ENCODE measurements at regions not wholly inside any gene's neighbourhood (a gene's known extent, or its start where the extent isn't known, plus 50 kb on each side); places are given as distances from the start of the nearest gene placed in this dataset.

GRCh38 chr6:44500074-44500473 is 112.6 kb downstream of the CDC5L start:
- ATAC-seq (no peak), DNase-seq (no peak)
- no peak overlapping the region for H3K27ac Mint-ChIP-seq
- H3K9me3 ChIP-seq (ENCODE audit: control insufficient read depth, low read length, poor library complexity, severe bottlenecking): no peaks in the 10 kb centered on the region
- H3K4me3 Mint-ChIP-seq: no peak overlapping the region
- H3K27me3 Mint-ChIP-seq: peaks cover 20% of the 10 kb centered on the region
- no peaks in the 10 kb centered on the region for H3K36me3 Mint-ChIP-seq (ENCODE audit: low read depth)
- no peaks in the 10 kb centered on the region for H3K4me1 Mint-ChIP-seq

- ATAC-seq: no peak
- Mint-ChIP-seq H3K27ac (no peak overlapping the region), H3K4me3 (no peak overlapping the region), H3K36me3 (ENCODE audit: low read depth) (peaks cover 2% of the 10 kb centered on the region), H3K4me1 (no peaks in the 10 kb centered on the region), H3K27me3 (peaks cover 12% of the 10 kb centered on the region)
- no peaks in the 10 kb centered on the region for H3K9me3 ChIP-seq (ENCODE audit: control insufficient read depth, low read length, poor library complexity, severe bottlenecking)
- no peak for DNase-seq
These were observed 116.0 kb downstream of the CDC5L start for GRCh38 chr6:44503471-44503870.

- no peak for DNase-seq
- Mint-ChIP-seq H3K36me3 (ENCODE audit: low read depth) (peaks cover 2% of the 10 kb centered on the region), H3K27me3 (peaks cover 12% of the 10 kb centered on the region), H3K4me1 (no peaks in the 10 kb centered on the region), H3K4me3 (no peak overlapping the region), H3K27ac (no peak overlapping the region)
- ATAC-seq: no peak
- H3K9me3 ChIP-seq (ENCODE audit: control insufficient read depth, low read length, poor library complexity, severe bottlenecking): no peaks in the 10 kb centered on the region
These were observed 116.8 kb downstream of the CDC5L start for GRCh38 chr6:44504301-44504791.

- no peaks in the 10 kb centered on the region for H3K4me1 Mint-ChIP-seq
- H3K36me3 Mint-ChIP-seq (ENCODE audit: low read depth): peaks cover 2% of the 10 kb centered on the region
- no peaks in the 10 kb centered on the region for H3K9me3 ChIP-seq (ENCODE audit: control insufficient read depth, low read length, poor library complexity, severe bottlenecking)
- DNase-seq (no peak), ATAC-seq (no peak)
- H3K27me3 Mint-ChIP-seq: peaks cover 12% of the 10 kb centered on the region
- no peak overlapping the region for H3K27ac Mint-ChIP-seq
- no peak overlapping the region for H3K4me3 Mint-ChIP-seq
These were observed 118.2 kb downstream of the CDC5L start for GRCh38 chr6:44505751-44506150.

GRCh38 chr6:44507014-44507413 is 119.5 kb downstream of the CDC5L start:
- no peak for DNase-seq
- H3K4me3 Mint-ChIP-seq: no peak overlapping the region
- no peaks in the 10 kb centered on the region for H3K4me1 Mint-ChIP-seq
- peaks cover 5% of the 10 kb centered on the region for H3K27me3 Mint-ChIP-seq
- H3K36me3 Mint-ChIP-seq (ENCODE audit: low read depth): peaks cover 2% of the 10 kb centered on the region
- H3K27ac Mint-ChIP-seq: no peak overlapping the region
- ATAC-seq: no peak
- H3K9me3 ChIP-seq (ENCODE audit: control insufficient read depth, low read length, poor library complexity, severe bottlenecking): no peaks in the 10 kb centered on the region

GRCh38 chr6:44508646-44509045 is 121.1 kb downstream of the CDC5L start:
- H3K9me3 ChIP-seq (ENCODE audit: control insufficient read depth, low read length, poor library complexity, severe bottlenecking): no peaks in the 10 kb centered on the region
- no peaks in the 10 kb centered on the region for H3K4me1 Mint-ChIP-seq
- no peak for ATAC-seq
- no peak overlapping the region for H3K4me3 Mint-ChIP-seq
- H3K27ac Mint-ChIP-seq: no peak overlapping the region
- peaks cover 2% of the 10 kb centered on the region for H3K36me3 Mint-ChIP-seq (ENCODE audit: low read depth)
- H3K27me3 Mint-ChIP-seq: peaks cover 5% of the 10 kb centered on the region
- DNase-seq: no peak

- ATAC-seq: no peak
- no peaks in the 10 kb centered on the region for H3K27me3 Mint-ChIP-seq
- H3K4me3 Mint-ChIP-seq: no peak overlapping the region
- no peaks in the 10 kb centered on the region for H3K9me3 ChIP-seq (ENCODE audit: control insufficient read depth, low read length, poor library complexity, severe bottlenecking)
- peaks cover 2% of the 10 kb centered on the region for H3K36me3 Mint-ChIP-seq (ENCODE audit: low read depth)
- no peak for DNase-seq
- H3K4me1 Mint-ChIP-seq: no peaks in the 10 kb centered on the region
- no peak overlapping the region for H3K27ac Mint-ChIP-seq
These were observed 123.6 kb downstream of the CDC5L start for GRCh38 chr6:44511126-44511525.

GRCh38 chr6:44512868-44513741 is 125.6 kb downstream of the CDC5L start:
- Mint-ChIP-seq H3K27ac (no peak overlapping the region), H3K4me1 (no peaks in the 10 kb centered on the region), H3K4me3 (no peak overlapping the region), H3K36me3 (ENCODE audit: low read depth) (no peaks in the 10 kb centered on the region), H3K27me3 (no peaks in the 10 kb centered on the region)
- no peaks in the 10 kb centered on the region for H3K9me3 ChIP-seq (ENCODE audit: control insufficient read depth, low read length, poor library complexity, severe bottlenecking)
- DNase-seq (no peak), ATAC-seq (no peak)

GRCh38 chr6:44514085-44514484 is 126.6 kb downstream of the CDC5L start:
- no peak overlapping the region for H3K4me3 Mint-ChIP-seq
- no peak overlapping the region for H3K27ac Mint-ChIP-seq
- H3K27me3 Mint-ChIP-seq: no peaks in the 10 kb centered on the region
- H3K4me1 Mint-ChIP-seq: no peaks in the 10 kb centered on the region
- ATAC-seq (no peak), DNase-seq (no peak)
- no peaks in the 10 kb centered on the region for H3K36me3 Mint-ChIP-seq (ENCODE audit: low read depth)
- H3K9me3 ChIP-seq (ENCODE audit: control insufficient read depth, low read length, poor library complexity, severe bottlenecking): no peaks in the 10 kb centered on the region

- H3K36me3 Mint-ChIP-seq (ENCODE audit: low read depth): no peaks in the 10 kb centered on the region
These were observed 127.2 kb downstream of the CDC5L start for GRCh38 chr6:44514576-44515193.

GRCh38 chr6:44522871-44523270 is 135.4 kb downstream of the CDC5L start:
- Mint-ChIP-seq H3K27ac (no peak overlapping the region), H3K36me3 (ENCODE audit: low read depth) (no peaks in the 10 kb centered on the region), H3K4me3 (no peak overlapping the region), H3K27me3 (peaks cover 11% of the 10 kb centered on the region), H3K4me1 (peaks cover 6% of the 10 kb centered on the region)
- DNase-seq (no peak), ATAC-seq (no peak)
- no peaks in the 10 kb centered on the region for H3K9me3 ChIP-seq (ENCODE audit: control insufficient read depth, low read length, poor library complexity, severe bottlenecking)

More at GRCh38 chr6:44514576-44515193, 127.2 kb downstream of the CDC5L start:
- H3K27ac Mint-ChIP-seq: no peak overlapping the region
- ATAC-seq (no peak), DNase-seq (no peak)
- H3K9me3 ChIP-seq (ENCODE audit: control insufficient read depth, low read length, poor library complexity, severe bottlenecking): no peaks in the 10 kb centered on the region
- H3K4me3 Mint-ChIP-seq: no peak overlapping the region
- no peaks in the 10 kb centered on the region for H3K4me1 Mint-ChIP-seq
- H3K27me3 Mint-ChIP-seq: no peaks in the 10 kb centered on the region

GRCh38 chr6:44524476-44525227 is 137.1 kb downstream of the CDC5L start:
- no peak overlapping the region for H3K4me3 Mint-ChIP-seq
- DNase-seq (no peak), ATAC-seq (no peak)
- peaks cover 23% of the 10 kb centered on the region for H3K27me3 Mint-ChIP-seq
- peaks cover 6% of the 10 kb centered on the region for H3K4me1 Mint-ChIP-seq
- H3K9me3 ChIP-seq (ENCODE audit: control insufficient read depth, low read length, poor library complexity, severe bottlenecking): no peaks in the 10 kb centered on the region
- H3K36me3 Mint-ChIP-seq (ENCODE audit: low read depth): peaks cover 2% of the 10 kb centered on the region
- no peak overlapping the region for H3K27ac Mint-ChIP-seq

- Mint-ChIP-seq H3K27me3 (peaks cover 23% of the 10 kb centered on the region), H3K4me3 (no peak overlapping the region), H3K36me3 (ENCODE audit: low read depth) (peaks cover 2% of the 10 kb centered on the region), H3K27ac (no peak overlapping the region), H3K4me1 (peaks cover 6% of the 10 kb centered on the region)
- ATAC-seq: no peak
- DNase-seq: no peak
- no peaks in the 10 kb centered on the region for H3K9me3 ChIP-seq (ENCODE audit: control insufficient read depth, low read length, poor library complexity, severe bottlenecking)
These were observed 138.3 kb downstream of the CDC5L start for GRCh38 chr6:44525761-44526351.

Data from T-helper 17 cell (primary cell).